Umbilical cord (tissue), 1 donor: ENCODE measurements at regions not wholly inside any gene's neighbourhood (a gene's known extent, or its start where the extent isn't known, plus 50 kb on each side); places are given as distances from the start of the nearest gene placed in this dataset.

Experiments
- DNase-seq: peaks from one replicate; pipeline ENCODE4 v3.0.0-alpha.2; 2015; ENCODE audit warnings: low spot score

- peak; percentile 48 for DNase-seq
Observed at GRCh38 chr18:24530630-24531111, 70.2 kb downstream of the HRH4 start.

GRCh38 chr18:24534271-24534670, 73.8 kb downstream of the HRH4 start:
- DNase-seq: no peak

GRCh38 chr18:24534737-24535136, 74.3 kb downstream of the HRH4 start:
- DNase-seq: no peak

GRCh38 chr18:24535527-24536295, 75.3 kb downstream of the HRH4 start:
- DNase-seq: peak; percentile 24

GRCh38 chr18:24536326-24536725, 75.9 kb downstream of the HRH4 start:
- peak; percentile 70 for DNase-seq

GRCh38 chr18:24536834-24537233, 76.4 kb downstream of the HRH4 start:
- no peak for DNase-seq

- DNase-seq: peak; percentile 17
Observed at GRCh38 chr18:24538414-24539264, 78.2 kb downstream of the HRH4 start.

- DNase-seq: peak; percentile 43
Observed at GRCh38 chr18:24539866-24540617, 79.6 kb downstream of the HRH4 start.

GRCh38 chr18:24540896-24541295, 80.5 kb downstream of the HRH4 start:
- no peak for DNase-seq

- DNase-seq: no peak
Observed at GRCh38 chr18:24543086-24543794, 82.8 kb downstream of the HRH4 start.

GRCh38 chr18:24543795-24544498, 83.5 kb downstream of the HRH4 start:
- peak; percentile 72 for DNase-seq

GRCh38 chr18:24544949-24545348, 84.5 kb downstream of the HRH4 start:
- DNase-seq: no peak

GRCh38 chr18:24545651-24546050, 85.2 kb downstream of the HRH4 start:
- peak; percentile 62 for DNase-seq

- DNase-seq: no peak
Observed at GRCh38 chr18:24546307-24546706, 85.9 kb downstream of the HRH4 start.

GRCh38 chr18:24548583-24548982, 88.1 kb downstream of the HRH4 start:
- no peak for DNase-seq

- DNase-seq: no peak
Observed at GRCh38 chr18:24552218-24552617, 91.8 kb downstream of the HRH4 start.

GRCh38 chr18:24553571-24554285, 93.3 kb downstream of the HRH4 start:
- no peak for DNase-seq

GRCh38 chr18:24558403-24558802, 98.0 kb downstream of the HRH4 start:
- no peak for DNase-seq

- no peak for DNase-seq
Observed at GRCh38 chr18:24559526-24559925, 99.1 kb downstream of the HRH4 start.

- DNase-seq: peak; percentile 15
Observed at GRCh38 chr18:24560511-24560981, 100.1 kb downstream of the HRH4 start.
